GM12864 (cell line): ENCODE measurements at regions not wholly inside any gene's neighbourhood (a gene's known extent, or its start where the extent isn't known, plus 50 kb on each side); places are given as distances from the start of the nearest gene placed in this dataset.

Experiments used
- DNase-seq: peaks from one replicate; pipeline ENCODE4 v3.0.0-alpha.2; 2011; ENCODE audit warnings: low read depth
- H3K4me3 ChIP-seq: 2 replicates; pipeline ENCODE4 v1.5.1; 2011; ENCODE audit warnings: mild to moderate bottlenecking, low read depth, low read length, control low read depth
- TF ChIP-seq, protein P1 (sequence below): IDR thresholded peaks from 2 replicates; pipeline ENCODE4 v1.5.1; 2011; ENCODE audit warnings: low read depth, mild to moderate bottlenecking, moderate library complexity, low read length, control low read depth, inconsistent platforms; ENCODE audit errors: missing control alignments

- TF ChIP-seq, protein P1, sequence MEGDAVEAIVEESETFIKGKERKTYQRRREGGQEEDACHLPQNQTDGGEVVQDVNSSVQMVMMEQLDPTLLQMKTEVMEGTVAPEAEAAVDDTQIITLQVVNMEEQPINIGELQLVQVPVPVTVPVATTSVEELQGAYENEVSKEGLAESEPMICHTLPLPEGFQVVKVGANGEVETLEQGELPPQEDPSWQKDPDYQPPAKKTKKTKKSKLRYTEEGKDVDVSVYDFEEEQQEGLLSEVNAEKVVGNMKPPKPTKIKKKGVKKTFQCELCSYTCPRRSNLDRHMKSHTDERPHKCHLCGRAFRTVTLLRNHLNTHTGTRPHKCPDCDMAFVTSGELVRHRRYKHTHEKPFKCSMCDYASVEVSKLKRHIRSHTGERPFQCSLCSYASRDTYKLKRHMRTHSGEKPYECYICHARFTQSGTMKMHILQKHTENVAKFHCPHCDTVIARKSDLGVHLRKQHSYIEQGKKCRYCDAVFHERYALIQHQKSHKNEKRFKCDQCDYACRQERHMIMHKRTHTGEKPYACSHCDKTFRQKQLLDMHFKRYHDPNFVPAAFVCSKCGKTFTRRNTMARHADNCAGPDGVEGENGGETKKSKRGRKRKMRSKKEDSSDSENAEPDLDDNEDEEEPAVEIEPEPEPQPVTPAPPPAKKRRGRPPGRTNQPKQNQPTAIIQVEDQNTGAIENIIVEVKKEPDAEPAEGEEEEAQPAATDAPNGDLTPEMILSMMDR: no peak
- H3K4me3 ChIP-seq: no peak overlapping the region
- no peak for DNase-seq
These were observed 114.0 kb downstream of the MED10 start for GRCh38 chr5:6264394-6264793.

- no peak overlapping the region for H3K4me3 ChIP-seq
- DNase-seq: no peak
- TF ChIP-seq, protein P1: no peak
These were observed 115.5 kb downstream of the MED10 start for GRCh38 chr5:6262651-6263363.

DNA sequence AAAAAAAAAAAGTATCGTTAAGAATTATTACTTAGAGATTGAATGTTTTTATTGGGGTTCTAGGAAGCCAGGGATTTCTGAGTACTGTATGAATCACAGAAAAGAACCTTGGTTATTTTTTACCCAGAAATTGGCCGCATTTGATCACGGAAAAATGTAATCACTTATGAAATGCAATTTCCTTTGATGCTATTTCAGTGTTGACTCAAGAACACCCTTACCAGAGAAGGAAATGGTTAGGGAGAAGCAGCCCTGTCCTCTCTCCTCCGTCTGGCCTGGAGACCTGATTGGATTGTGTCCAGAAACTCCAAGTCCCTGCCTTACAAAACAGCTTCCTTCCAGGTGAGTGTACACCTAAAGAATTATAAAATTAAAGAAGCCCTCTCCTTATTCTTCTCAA lies 116.7 kb downstream of the MED10 start:
- no peak overlapping the region for H3K4me3 ChIP-seq
- TF ChIP-seq, protein P1: no peak
- DNase-seq: no peak

DNA sequence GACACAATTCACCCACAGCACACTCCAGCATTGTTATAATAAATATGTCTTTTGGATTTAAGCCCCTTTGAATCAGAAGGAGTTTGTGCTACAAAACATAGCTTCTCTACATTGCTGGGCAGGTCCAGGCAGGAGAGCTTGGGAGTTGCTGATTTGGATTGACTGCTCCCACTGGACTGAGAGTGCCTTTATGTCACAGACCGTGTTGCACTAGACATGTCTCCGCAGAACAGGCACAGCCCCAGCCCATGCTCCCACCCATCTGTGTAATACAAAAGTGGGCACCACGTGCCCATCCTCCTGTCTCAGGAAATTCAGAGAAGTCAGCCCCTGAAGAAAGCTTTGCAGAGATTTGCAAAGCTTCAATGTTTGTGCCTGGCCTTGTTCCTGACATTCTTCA lies 117.1 kb downstream of the MED10 start:
- TF ChIP-seq, protein P1: no peak
- no peak for DNase-seq
- H3K4me3 ChIP-seq: no peak overlapping the region

DNA sequence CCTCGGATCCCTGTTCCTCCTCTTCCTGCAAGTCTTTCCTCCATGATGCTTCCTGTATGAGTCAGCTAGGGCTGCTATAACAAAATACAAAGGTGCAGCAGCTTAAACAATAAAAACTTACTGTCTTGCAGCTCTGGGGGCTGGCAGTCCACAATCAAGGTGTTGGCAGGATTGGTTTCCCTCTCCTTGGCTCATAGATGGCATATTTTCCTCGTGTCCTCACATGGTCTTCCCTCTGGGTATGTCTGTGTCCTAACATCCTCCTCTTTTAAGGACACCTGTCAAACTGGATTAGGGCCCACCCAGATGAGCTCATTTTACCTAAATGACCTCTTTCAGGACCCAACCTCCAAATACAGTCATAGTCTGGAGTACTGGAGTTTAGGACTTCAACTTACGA lies 117.5 kb downstream of the MED10 start:
- no peak for DNase-seq
- TF ChIP-seq, protein P1: no peak
- no peak overlapping the region for H3K4me3 ChIP-seq

- no peak for DNase-seq
- no peak overlapping the region for H3K4me3 ChIP-seq
- TF ChIP-seq, protein P1: no peak
These were observed 121.4 kb downstream of the MED10 start for GRCh38 chr5:6256901-6257300.

GRCh38 chr5:6255956-6256355 lies 122.4 kb downstream of the MED10 start:
- H3K4me3 ChIP-seq: no peak overlapping the region
- TF ChIP-seq, protein P1: no peak
- no peak for DNase-seq
